ENCODE measurements at regions not wholly inside any gene's neighbourhood (a gene's known extent, or its start where the extent isn't known, plus 50 kb on each side); places are given as distances from the start of the nearest gene placed in this dataset.
A peak's percentile ranks its signal among the peaks of the same experiment; 100 is the strongest.

- no peak overlapping the region for H4K91ac ChIP-seq (ENCODE audit: insufficient read length, low read depth, low read length)
- no peaks in the 10 kb centered on the region for H3K79me2 ChIP-seq (ENCODE audit: insufficient read depth, low read length)
- no peaks in the 10 kb centered on the region for H3K27me3 ChIP-seq (ENCODE audit: insufficient read depth, low read length)
- H3K4ac ChIP-seq (ENCODE audit: low read depth, low read length), result no peak overlapping the region
- H3T11ph ChIP-seq (ENCODE audit: low read length), result no peak overlapping the region
- no peak overlapping the region for H4K5ac ChIP-seq (ENCODE audit: insufficient read length, low read depth, low read length)
- H3K18ac ChIP-seq (ENCODE audit: insufficient read length, low read depth, low read length), result no peak overlapping the region
- H3K9ac ChIP-seq (ENCODE audit: extremely low read depth, insufficient read length, low read length), result no peak overlapping the region
- H3K27ac Mint-ChIP-seq, result peak overlapping the region in 1 of 3 experiments; percentile 36; a peak in 1 of 7 replicates
- no peak overlapping the region for H2BK5ac ChIP-seq (ENCODE audit: insufficient read length, low read length)
- H3K4me1 ChIP-seq (ENCODE audit: insufficient read depth, low read length), result no peaks in the 10 kb centered on the region
- no peaks in the 10 kb centered on the region for H3K27me3 Mint-ChIP-seq (ENCODE audit: low read depth)
- H3K4me1 Mint-ChIP-seq, result 0 out of 4 replicates have a peak, but pooled peaks cover 0 to 3% of the 10 kb centered on the region in 2 experiments
- H3K56ac ChIP-seq (ENCODE audit: insufficient read length, low read depth, low read length), result no peak overlapping the region
- H4K8ac ChIP-seq (replicated peaks; ENCODE audit: insufficient read length, low read depth, low read length), result no peak overlapping the region
- no peak overlapping the region for H2AK5ac ChIP-seq (ENCODE audit: insufficient read length, low read length)
- no peak overlapping the region for H2BK15ac ChIP-seq (ENCODE audit: low read depth, low read length)
- H3K14ac ChIP-seq (ENCODE audit: insufficient read depth, low read length), result no peak overlapping the region
- WGBS (ENCODE audit: extremely low coverage, insufficient read length, low lambda C conversion rate), result no CpG with 5 or more reads among the region's 2 CpGs
- H2BK120ac ChIP-seq (ENCODE audit: low read depth, low read length, poor library complexity, severe bottlenecking), result no peak overlapping the region
- DNase-seq, result no peak
- no peaks in the 10 kb centered on the region for H4K20me1 ChIP-seq (ENCODE audit: control insufficient read depth, insufficient read depth, insufficient read length)
- H3K4me2 ChIP-seq (ENCODE audit: insufficient read depth, insufficient read length, low read length), result no peak overlapping the region
- H3K27ac ChIP-seq (ENCODE audit: insufficient read length, low read depth, low read length), result no peak overlapping the region
- TF ChIP-seq CTCF (conservative IDR thresholded peaks at IDR 0.05), result no peak
- H3K36me3 Mint-ChIP-seq (ENCODE audit: insufficient read depth in 1 of 3, low read depth in 3 of 3), result no peaks in the 10 kb centered on the region
- H3K4me3 Mint-ChIP-seq, result no peak overlapping the region
- H3K79me1 ChIP-seq (ENCODE audit: insufficient read depth, low read depth, low read length, poor library complexity, severe bottlenecking), result no peaks in the 10 kb centered on the region
- H3K9me3 ChIP-seq (ENCODE audit: control insufficient read depth, low read depth, low read length), result no peaks in the 10 kb centered on the region
- H2BK20ac ChIP-seq (ENCODE audit: low read depth, low read length, poor library complexity, severe bottlenecking), result no peak overlapping the region
- no peaks in the 10 kb centered on the region for H3K9me3 Mint-ChIP-seq
- no peak overlapping the region for H3K23ac ChIP-seq (ENCODE audit: insufficient read length, low read depth, low read length)
- H3K23me2 ChIP-seq (ENCODE audit: insufficient read length, low read depth, low read length, poor library complexity, severe bottlenecking), result no peaks in the 10 kb centered on the region
- H2BK12ac ChIP-seq (ENCODE audit: insufficient read length, low read depth, low read length), result no peak overlapping the region
- no peak overlapping the region for H2AFZ ChIP-seq (ENCODE audit: low read length)
These were observed 644.9 kb upstream of the PCDH20 start for GRCh38 chr13:62060570-62060969.
